Neural crest cell (in vitro differentiated cells): ENCODE measurements at regions not wholly inside any gene's neighbourhood (a gene's known extent, or its start where the extent isn't known, plus 50 kb on each side); places are given as distances from the start of the nearest gene placed in this dataset.

Experiments
- DNase-seq: peaks from one replicate; pipeline ENCODE4 v3.0.0; 2021; ENCODE audit warnings: low read depth, mixed read lengths, low spot score
- H3K27ac Mint-ChIP-seq: one replicate; pipeline ENCODE4 v1.8.0; 2021; ENCODE audit warnings: mild to moderate bottlenecking, mixed read lengths; ENCODE audit not compliant: unreplicated experiment
- H3K27me3 Mint-ChIP-seq: 2 replicates; pipeline ENCODE4 v1.8.0; 2021; ENCODE audit warnings: low read depth, mild to moderate bottlenecking, mixed read lengths
- H3K36me3 Mint-ChIP-seq: 2 replicates; pipeline ENCODE4 v1.8.0; 2021; ENCODE audit warnings: low read depth, mild to moderate bottlenecking, mixed read lengths
- H3K4me1 Mint-ChIP-seq: 2 replicates; pipeline ENCODE4 v1.8.0; 2021; ENCODE audit warnings: mixed read lengths
- H3K4me3 Mint-ChIP-seq: one replicate; pipeline ENCODE4 v1.8.0; 2021; ENCODE audit warnings: mild to moderate bottlenecking, mixed read lengths
- H3K9me3 Mint-ChIP-seq: 2 replicates; pipeline ENCODE4 v1.8.0; 2021; ENCODE audit warnings: mixed read lengths
- TF ChIP-seq, protein P1 (sequence below): fragments of 200-600 bp; sonication (generic); conservative IDR thresholded peaks from 2 replicates; pipeline ENCODE4 v1.5.0; 2021; ENCODE audit warnings: antibody characterized with exemption, mild to moderate bottlenecking

DNA sequence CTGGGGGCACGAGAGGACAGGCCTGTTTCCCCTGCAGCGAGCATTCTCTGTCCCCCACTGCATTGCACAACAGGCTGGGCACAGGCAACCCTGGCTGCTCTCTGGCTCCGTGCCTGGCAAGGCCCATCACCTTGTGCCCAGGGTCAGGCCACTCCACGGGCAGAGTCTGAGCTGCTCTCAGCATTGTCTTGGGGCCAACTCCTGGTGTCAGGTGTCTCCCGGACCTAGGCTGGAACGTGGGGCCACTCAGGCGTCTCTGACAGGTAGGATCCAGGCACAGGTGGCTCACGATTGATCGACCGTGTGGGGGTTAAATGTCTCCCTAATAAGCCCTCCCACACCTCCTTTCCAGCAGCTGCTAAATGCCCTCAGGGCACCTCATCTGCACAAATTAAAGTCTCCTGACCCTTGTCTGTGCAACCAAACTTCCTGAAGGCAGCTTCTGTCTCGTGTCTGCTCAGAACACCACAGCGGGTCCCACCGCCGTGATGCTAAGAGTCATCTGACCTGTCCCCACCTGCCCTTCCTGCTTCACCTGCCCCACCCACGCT, 66.6 kb upstream of the GPC1 start:
- Mint-ChIP-seq H3K4me3 (no peak overlapping the region), H3K36me3 (no peaks in the 10 kb centered on the region), H3K4me1 (peaks cover 18% of the 10 kb centered on the region), H3K27ac (no peak overlapping the region), H3K9me3 (no peaks in the 10 kb centered on the region), H3K27me3 (no peaks in the 10 kb centered on the region)
- TF ChIP-seq, protein P1, sequence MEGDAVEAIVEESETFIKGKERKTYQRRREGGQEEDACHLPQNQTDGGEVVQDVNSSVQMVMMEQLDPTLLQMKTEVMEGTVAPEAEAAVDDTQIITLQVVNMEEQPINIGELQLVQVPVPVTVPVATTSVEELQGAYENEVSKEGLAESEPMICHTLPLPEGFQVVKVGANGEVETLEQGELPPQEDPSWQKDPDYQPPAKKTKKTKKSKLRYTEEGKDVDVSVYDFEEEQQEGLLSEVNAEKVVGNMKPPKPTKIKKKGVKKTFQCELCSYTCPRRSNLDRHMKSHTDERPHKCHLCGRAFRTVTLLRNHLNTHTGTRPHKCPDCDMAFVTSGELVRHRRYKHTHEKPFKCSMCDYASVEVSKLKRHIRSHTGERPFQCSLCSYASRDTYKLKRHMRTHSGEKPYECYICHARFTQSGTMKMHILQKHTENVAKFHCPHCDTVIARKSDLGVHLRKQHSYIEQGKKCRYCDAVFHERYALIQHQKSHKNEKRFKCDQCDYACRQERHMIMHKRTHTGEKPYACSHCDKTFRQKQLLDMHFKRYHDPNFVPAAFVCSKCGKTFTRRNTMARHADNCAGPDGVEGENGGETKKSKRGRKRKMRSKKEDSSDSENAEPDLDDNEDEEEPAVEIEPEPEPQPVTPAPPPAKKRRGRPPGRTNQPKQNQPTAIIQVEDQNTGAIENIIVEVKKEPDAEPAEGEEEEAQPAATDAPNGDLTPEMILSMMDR, result no peak
- DNase-seq, result no peak

DNA sequence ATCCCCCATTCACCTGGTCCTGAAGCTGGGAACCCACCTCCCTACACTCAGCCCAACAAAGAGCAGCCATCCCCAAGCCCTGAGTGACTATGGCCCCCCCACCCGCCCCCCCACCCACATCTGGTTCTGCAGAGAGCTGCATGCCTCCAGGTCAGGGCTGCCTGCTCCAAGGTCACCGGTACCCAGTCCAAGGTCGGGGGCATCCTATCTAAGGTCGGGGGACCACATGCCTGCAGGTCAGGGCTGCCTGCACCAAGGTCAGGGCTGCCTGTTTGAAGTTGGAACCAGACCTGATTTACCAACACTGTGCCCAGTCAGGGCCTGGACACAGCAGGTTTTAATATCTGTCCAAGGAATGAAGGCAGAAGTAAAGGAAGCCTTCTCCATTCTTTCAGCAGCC, 66.1 kb upstream of the GPC1 start:
- no peaks in the 10 kb centered on the region for H3K9me3 Mint-ChIP-seq
- DNase-seq, result no peak
- H3K4me1 Mint-ChIP-seq, result peaks cover 18% of the 10 kb centered on the region
- H3K27me3 Mint-ChIP-seq, result no peaks in the 10 kb centered on the region
- no peak overlapping the region for H3K27ac Mint-ChIP-seq
- H3K4me3 Mint-ChIP-seq, result no peak overlapping the region
- H3K36me3 Mint-ChIP-seq, result no peaks in the 10 kb centered on the region
- TF ChIP-seq, protein P1, result no peak

DNA sequence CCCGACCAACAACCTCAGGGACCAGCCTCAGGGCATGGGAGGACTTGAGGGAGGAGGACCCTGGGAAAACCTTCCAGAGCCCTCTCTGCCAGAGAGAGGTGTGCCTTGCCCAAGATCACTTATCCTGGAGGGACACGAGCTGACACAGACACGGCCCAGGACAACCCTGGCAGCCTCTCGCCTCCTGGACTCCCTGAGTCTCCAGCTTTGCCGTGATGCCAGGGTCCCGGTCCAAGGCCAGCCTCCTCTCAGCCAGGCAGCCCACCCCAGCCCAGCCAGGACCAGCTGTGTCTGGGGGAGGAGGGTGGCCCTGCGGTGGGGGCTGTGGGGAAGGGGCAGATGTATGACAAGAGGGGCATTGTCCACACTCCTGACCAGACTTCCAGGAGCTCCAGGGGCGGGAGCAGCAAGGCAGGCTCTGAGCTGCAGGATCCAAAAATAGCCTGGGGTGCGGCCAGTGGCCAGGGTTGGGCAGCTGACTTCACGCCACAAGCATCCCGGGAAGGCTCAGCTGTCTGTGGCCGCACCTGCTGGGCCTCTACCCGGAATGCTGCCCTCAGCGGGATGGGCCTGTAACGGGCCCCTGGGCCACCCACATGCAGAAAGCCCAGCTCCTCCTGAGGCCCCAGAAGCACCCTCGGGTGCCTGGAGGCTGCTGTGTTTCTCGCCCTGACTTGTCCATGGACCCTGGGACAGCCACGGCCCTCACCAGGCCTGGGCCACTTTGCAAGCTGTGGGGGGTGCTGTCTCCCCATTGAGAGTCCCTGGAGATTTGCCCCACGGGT, 65.5 kb upstream of the GPC1 start:
- Mint-ChIP-seq H3K4me1 (peaks cover 18% of the 10 kb centered on the region), H3K9me3 (no peaks in the 10 kb centered on the region), H3K4me3 (no peak overlapping the region), H3K27me3 (no peaks in the 10 kb centered on the region), H3K27ac (no peak overlapping the region), H3K36me3 (no peaks in the 10 kb centered on the region)
- TF ChIP-seq, protein P1, result no peak
- DNase-seq, result peak; percentile 49

DNA sequence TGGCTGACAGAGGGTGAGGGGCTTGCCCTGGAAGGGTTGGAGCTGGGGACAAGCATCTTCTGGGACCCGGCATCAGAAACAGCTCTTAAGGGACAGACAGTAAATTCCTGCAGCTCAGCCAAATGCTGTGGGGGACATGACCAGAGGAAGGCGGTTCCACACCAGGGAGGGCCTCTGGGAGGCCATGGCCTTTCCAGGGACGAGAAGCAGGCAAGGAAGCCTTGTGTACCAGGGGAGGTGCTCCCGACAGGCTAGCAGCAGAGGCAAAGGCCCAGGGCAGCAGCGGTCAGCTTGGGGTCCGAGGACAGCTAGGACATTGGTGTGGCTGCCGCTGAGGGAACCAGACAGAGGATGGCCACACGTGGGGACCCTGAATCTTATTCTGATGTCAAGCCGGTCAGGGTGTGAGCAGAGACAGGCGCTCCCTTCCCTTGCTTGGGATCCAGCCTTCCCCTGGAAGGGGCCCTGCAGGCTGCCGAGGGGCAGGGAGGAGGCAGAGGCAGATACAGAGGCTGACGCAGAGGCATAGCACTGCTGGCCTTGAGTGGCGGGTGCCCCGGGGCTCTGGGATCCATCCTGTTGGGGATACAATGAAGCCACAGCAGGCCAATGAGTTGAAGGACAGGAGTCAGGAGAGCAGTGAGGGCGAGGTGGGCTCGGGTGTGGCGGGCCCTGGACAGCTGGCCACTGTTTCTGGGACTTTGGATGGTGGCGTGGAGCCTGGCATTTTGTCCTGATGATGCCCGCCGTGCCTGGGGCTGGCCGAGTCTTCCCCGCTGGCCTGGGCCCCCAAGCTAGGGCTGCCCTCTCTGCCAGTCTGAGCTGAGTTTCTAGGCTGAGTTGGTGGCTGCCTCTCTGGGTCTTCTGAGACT, 64.1 kb upstream of the GPC1 start:
- no peaks in the 10 kb centered on the region for H3K36me3 Mint-ChIP-seq
- DNase-seq, result no peak
- no peaks in the 10 kb centered on the region for H3K9me3 Mint-ChIP-seq
- no peaks in the 10 kb centered on the region for H3K27me3 Mint-ChIP-seq
- H3K4me1 Mint-ChIP-seq, result peaks cover 18% of the 10 kb centered on the region
- H3K4me3 Mint-ChIP-seq, result peak overlapping the region; percentile 44
- TF ChIP-seq, protein P1, result no peak
- peak overlapping the region; percentile 75 for H3K27ac Mint-ChIP-seq

DNA sequence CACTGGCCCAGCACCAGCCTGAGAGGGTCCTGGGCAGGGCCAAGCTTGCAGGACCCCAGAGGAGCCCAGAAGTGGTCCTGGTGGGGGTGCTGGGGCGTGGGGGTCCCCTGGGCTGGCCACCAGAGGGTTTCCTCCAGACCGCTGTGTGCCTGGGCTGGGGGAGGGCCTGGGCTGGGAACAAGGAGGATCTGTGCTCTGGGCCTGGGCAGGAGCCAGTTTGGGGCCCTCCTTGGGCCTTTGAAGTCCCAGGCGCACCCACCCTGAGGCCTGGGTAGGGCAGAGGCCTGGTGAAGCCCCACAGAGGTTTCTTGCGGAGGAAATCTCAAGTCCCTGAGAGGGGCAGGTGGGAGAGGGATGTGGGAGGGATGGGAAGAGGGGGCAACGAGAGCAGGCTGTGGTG, 63.4 kb upstream of the GPC1 start:
- H3K9me3 Mint-ChIP-seq, result no peaks in the 10 kb centered on the region
- DNase-seq, result no peak
- H3K27ac Mint-ChIP-seq, result no peak overlapping the region
- no peaks in the 10 kb centered on the region for H3K36me3 Mint-ChIP-seq
- no peak overlapping the region for H3K4me3 Mint-ChIP-seq
- no peaks in the 10 kb centered on the region for H3K27me3 Mint-ChIP-seq
- TF ChIP-seq, protein P1, result no peak
- peaks cover 18% of the 10 kb centered on the region for H3K4me1 Mint-ChIP-seq
